ENCODE measurements at regions not wholly inside any gene's neighbourhood (a gene's known extent, or its start where the extent isn't known, plus 50 kb on each side); places are given as distances from the start of the nearest gene placed in this dataset.

- no peak for TF ChIP-seq POLR2A (IDR thresholded peaks at IDR 0.05)
- TF ChIP-seq, protein P1, sequence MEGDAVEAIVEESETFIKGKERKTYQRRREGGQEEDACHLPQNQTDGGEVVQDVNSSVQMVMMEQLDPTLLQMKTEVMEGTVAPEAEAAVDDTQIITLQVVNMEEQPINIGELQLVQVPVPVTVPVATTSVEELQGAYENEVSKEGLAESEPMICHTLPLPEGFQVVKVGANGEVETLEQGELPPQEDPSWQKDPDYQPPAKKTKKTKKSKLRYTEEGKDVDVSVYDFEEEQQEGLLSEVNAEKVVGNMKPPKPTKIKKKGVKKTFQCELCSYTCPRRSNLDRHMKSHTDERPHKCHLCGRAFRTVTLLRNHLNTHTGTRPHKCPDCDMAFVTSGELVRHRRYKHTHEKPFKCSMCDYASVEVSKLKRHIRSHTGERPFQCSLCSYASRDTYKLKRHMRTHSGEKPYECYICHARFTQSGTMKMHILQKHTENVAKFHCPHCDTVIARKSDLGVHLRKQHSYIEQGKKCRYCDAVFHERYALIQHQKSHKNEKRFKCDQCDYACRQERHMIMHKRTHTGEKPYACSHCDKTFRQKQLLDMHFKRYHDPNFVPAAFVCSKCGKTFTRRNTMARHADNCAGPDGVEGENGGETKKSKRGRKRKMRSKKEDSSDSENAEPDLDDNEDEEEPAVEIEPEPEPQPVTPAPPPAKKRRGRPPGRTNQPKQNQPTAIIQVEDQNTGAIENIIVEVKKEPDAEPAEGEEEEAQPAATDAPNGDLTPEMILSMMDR (IDR thresholded peaks at IDR 0.05) = peak in 4 of 6 experiments; percentile 18 to 37 (median 24)
Measured at GRCh38 chr16:6335072-6335471, 997.6 kb upstream of the RBFOX1 start.
